Hematopoietic multipotent progenitor cell treated with erythropoietin and hydrocortisone succinate and interleukin-3 and kit ligand, for 15 days (in vitro differentiated cells): ENCODE measurements at regions not wholly inside any gene's neighbourhood (a gene's known extent, or its start where the extent isn't known, plus 50 kb on each side); places are given as distances from the start of the nearest gene placed in this dataset.

Source experiments
- DNase-seq: peaks from one replicate; pipeline ENCODE4 v3.0.0-alpha.2; 2015; ENCODE audit warnings: low spot score

GRCh38 chr19:32173836-32174235, 171.6 kb upstream of the ZNF507 start:
- DNase-seq = no peak

- DNase-seq = no peak
Observed at GRCh38 chr19:32174386-32175113, 170.9 kb upstream of the ZNF507 start.

- no peak for DNase-seq
Observed at GRCh38 chr19:32176591-32176990, 168.8 kb upstream of the ZNF507 start.

GRCh38 chr19:32177686-32178085, 167.7 kb upstream of the ZNF507 start:
- DNase-seq = no peak

GRCh38 chr19:32178401-32178800, 167.0 kb upstream of the ZNF507 start:
- DNase-seq = no peak

GRCh38 chr19:32178956-32179355, 166.5 kb upstream of the ZNF507 start:
- no peak for DNase-seq

GRCh38 chr19:32181216-32181920, 164.0 kb upstream of the ZNF507 start:
- no peak for DNase-seq

- DNase-seq = no peak
Observed at GRCh38 chr19:32186542-32187330, 158.7 kb upstream of the ZNF507 start.

- DNase-seq = no peak
Observed at GRCh38 chr19:32188921-32189320, 156.5 kb upstream of the ZNF507 start.

- no peak for DNase-seq
Observed at GRCh38 chr19:32189956-32190706, 155.3 kb upstream of the ZNF507 start.

GRCh38 chr19:32191921-32192320, 153.5 kb upstream of the ZNF507 start:
- DNase-seq = no peak

- DNase-seq = no peak
Observed at GRCh38 chr19:32195706-32196610, 149.5 kb upstream of the ZNF507 start.

- no peak for DNase-seq
Observed at GRCh38 chr19:32196690-32197420, 148.6 kb upstream of the ZNF507 start.

- no peak for DNase-seq
Observed at GRCh38 chr19:32197896-32198882, 147.2 kb upstream of the ZNF507 start.

- DNase-seq = no peak
Observed at GRCh38 chr19:32199501-32200040, 145.8 kb upstream of the ZNF507 start.

GRCh38 chr19:32200312-32201038, 144.9 kb upstream of the ZNF507 start:
- no peak for DNase-seq

GRCh38 chr19:32201211-32201610, 144.2 kb upstream of the ZNF507 start:
- DNase-seq = no peak

GRCh38 chr19:32201636-32202051, 143.8 kb upstream of the ZNF507 start:
- no peak for DNase-seq
